Breast epithelium (tissue), 3 donors: ENCODE measurements at regions not wholly inside any gene's neighbourhood (a gene's known extent, or its start where the extent isn't known, plus 50 kb on each side); places are given as distances from the start of the nearest gene placed in this dataset.

Experiments used
- CTCF ChIP-seq, 3 donors: fragments of 450-650 bp; IDR thresholded peaks; one replicate each; pipeline ENCODE4 v1.5.1; 2016 to 2017; ENCODE audit warnings: antibody characterized with exemption in 3 of 3, mild to moderate bottlenecking in 3 of 3, moderate library complexity in 3 of 3
- POLR2A ChIP-seq: fragments of 450-650 bp; IDR thresholded peaks from one replicate; pipeline ENCODE4 v1.6.1; 2016; ENCODE audit warnings: antibody characterized with exemption, mild to moderate bottlenecking, moderate library complexity
- POLR2AphosphoS5 ChIP-seq, 3 donors: sonication (generic); formaldehyde crosslinking; IDR thresholded peaks; one replicate each; pipeline ENCODE4 v1.6.1; 2017; ENCODE audit warnings: antibody characterized with exemption in 3 of 3

- TF ChIP-seq POLR2A, result no peak
- TF ChIP-seq CTCF (IDR thresholded peaks at IDR 0.05), result no peak
- no peak for TF ChIP-seq POLR2AphosphoS5 (IDR thresholded peaks at IDR 0.05)
Observed at GRCh38 chr2:56001947-56002346, 78.4 kb upstream of the EFEMP1 start.
